ENCODE measurements at regions not wholly inside any gene's neighbourhood (a gene's known extent, or its start where the extent isn't known, plus 50 kb on each side); places are given as distances from the start of the nearest gene placed in this dataset.

GRCh38 chr15:85967553-85967952, 112.1 kb upstream of the AGBL1 start:
- no peaks in the 10 kb centered on the region for H4K20me1 ChIP-seq (ENCODE audit: control insufficient read depth, insufficient read depth, low read depth, low read length)
- H3K36me3 ChIP-seq (ENCODE audit: control insufficient read depth, low read length), result no peaks in the 10 kb centered on the region
- TF ChIP-seq CTCF (IDR thresholded peaks at IDR 0.05; ENCODE audit: low read depth, low read length, poor library complexity, severe bottlenecking) (no peak), EZH2phosphoT487 (IDR thresholded peaks at IDR 0.05; ENCODE audit: borderline replicate concordance, low read length) (no peak)
- no peak overlapping the region for H3K27ac ChIP-seq (ENCODE audit: low read depth, low read length)
- H3K9me2 ChIP-seq (replicated peaks; ENCODE audit: control insufficient read depth, low read length), result no peaks in the 10 kb centered on the region
- H3K4me3 ChIP-seq (ENCODE audit: low read length), result no peak overlapping the region
- no peaks in the 10 kb centered on the region for H3K4me1 ChIP-seq (ENCODE audit: control insufficient read depth, low read length)
- H3K79me2 ChIP-seq (ENCODE audit: control insufficient read depth, low read length), result no peaks in the 10 kb centered on the region
- H3F3A ChIP-seq (ENCODE audit: control insufficient read depth, insufficient read depth), result no peaks in the 10 kb centered on the region
- H3K27me3 ChIP-seq (ENCODE audit: control insufficient read depth, low read length), result no peaks in the 10 kb centered on the region
- H3K9me3 ChIP-seq (ENCODE audit: control insufficient read depth, insufficient read depth, low read length), result no peaks in the 10 kb centered on the region
- no peak overlapping the region for H3K4me2 ChIP-seq (ENCODE audit: low read length)

GRCh38 chr15:85972805-85973540, 106.7 kb upstream of the AGBL1 start:
- Histone ChIP-seq H3K4me1 (ENCODE audit: control insufficient read depth, low read length) (no peaks in the 10 kb centered on the region), H3F3A (ENCODE audit: control insufficient read depth, insufficient read depth) (no peaks in the 10 kb centered on the region), H3K27me3 (ENCODE audit: control insufficient read depth, low read length) (no peaks in the 10 kb centered on the region), H3K4me2 (ENCODE audit: low read length) (no peak overlapping the region), H3K79me2 (ENCODE audit: control insufficient read depth, low read length) (no peaks in the 10 kb centered on the region), H3K9me2 (replicated peaks; ENCODE audit: control insufficient read depth, low read length) (no peaks in the 10 kb centered on the region), H3K36me3 (ENCODE audit: control insufficient read depth, low read length) (no peaks in the 10 kb centered on the region), H3K9me3 (ENCODE audit: control insufficient read depth, insufficient read depth, low read length) (no peaks in the 10 kb centered on the region), H3K27ac (ENCODE audit: low read depth, low read length) (no peak overlapping the region), H3K4me3 (ENCODE audit: low read length) (no peak overlapping the region), H4K20me1 (ENCODE audit: control insufficient read depth, insufficient read depth, low read depth, low read length) (no peaks in the 10 kb centered on the region)
- no peak for TF ChIP-seq EZH2phosphoT487 (IDR thresholded peaks at IDR 0.05; ENCODE audit: borderline replicate concordance, low read length)
- no peak for TF ChIP-seq CTCF (IDR thresholded peaks at IDR 0.05; ENCODE audit: low read depth, low read length, poor library complexity, severe bottlenecking)

- Histone ChIP-seq H3K27me3 (ENCODE audit: control insufficient read depth, low read length) (no peaks in the 10 kb centered on the region), H3K79me2 (ENCODE audit: control insufficient read depth, low read length) (no peaks in the 10 kb centered on the region), H3K9me3 (ENCODE audit: control insufficient read depth, insufficient read depth, low read length) (no peaks in the 10 kb centered on the region), H3K27ac (ENCODE audit: low read depth, low read length) (no peak overlapping the region), H4K20me1 (ENCODE audit: control insufficient read depth, insufficient read depth, low read depth, low read length) (no peaks in the 10 kb centered on the region), H3K36me3 (ENCODE audit: control insufficient read depth, low read length) (no peaks in the 10 kb centered on the region), H3K4me3 (ENCODE audit: low read length) (no peak overlapping the region), H3F3A (ENCODE audit: control insufficient read depth, insufficient read depth) (no peaks in the 10 kb centered on the region), H3K9me2 (replicated peaks; ENCODE audit: control insufficient read depth, low read length) (no peaks in the 10 kb centered on the region), H3K4me1 (ENCODE audit: control insufficient read depth, low read length) (no peaks in the 10 kb centered on the region), H3K4me2 (ENCODE audit: low read length) (no peak overlapping the region)
- no peak for TF ChIP-seq CTCF (IDR thresholded peaks at IDR 0.05; ENCODE audit: low read depth, low read length, poor library complexity, severe bottlenecking)
- TF ChIP-seq EZH2phosphoT487 (IDR thresholded peaks at IDR 0.05; ENCODE audit: borderline replicate concordance, low read length), result no peak
These were observed 105.9 kb upstream of the AGBL1 start for GRCh38 chr15:85973584-85974347.
